ENCODE measurements at regions not wholly inside any gene's neighbourhood (a gene's known extent, or its start where the extent isn't known, plus 50 kb on each side); places are given as distances from the start of the nearest gene placed in this dataset.

DNA sequence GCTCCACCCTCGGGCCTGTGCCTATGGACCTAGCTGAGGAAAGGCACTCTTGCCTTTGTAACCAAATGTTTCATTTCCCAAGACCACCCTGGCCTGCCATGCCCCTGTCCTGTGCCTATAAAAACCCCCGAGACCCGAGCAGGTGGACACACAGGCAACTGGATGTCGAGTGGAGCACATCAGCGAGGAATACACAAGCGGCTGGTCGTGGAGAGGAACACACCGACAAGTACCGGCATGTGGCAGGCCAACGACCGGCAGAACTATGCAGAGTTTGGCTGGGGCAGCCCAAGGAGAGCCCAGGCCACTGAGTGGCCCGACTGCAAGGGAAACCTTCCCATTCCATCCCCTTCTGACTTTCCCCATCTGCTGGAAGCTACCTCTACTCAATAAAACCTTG, 1963.8 kb upstream of the CELF4 start:
- Histone ChIP-seq H3K79me1 (ENCODE audit: low read depth, low read length) (no peaks in the 10 kb centered on the region), H4K8ac (ENCODE audit: extremely low read depth, insufficient read depth, low read length) (no peak overlapping the region), H3K4me1 (replicated peaks in 1 of 4; ENCODE audit: control insufficient read depth in 3 of 4, insufficient read depth in 4 of 4, low read length in 3 of 4) (no peaks in the 10 kb centered on the region), H3K14ac (ENCODE audit: insufficient read length) (no peak overlapping the region), H2BK5ac (ENCODE audit: low read depth, low read length) (no peak overlapping the region), H2AK5ac (ENCODE audit: low read depth, low read length) (no peak overlapping the region), H4K5ac (ENCODE audit: insufficient read length, low read depth, low read length) (no peak overlapping the region), H3K18ac (ENCODE audit: extremely low read depth, low read length) (no peak overlapping the region), H2BK20ac (ENCODE audit: low read length) (no peak overlapping the region), H3K4ac (replicated peaks; ENCODE audit: insufficient read length, low read depth, low read length) (no peak overlapping the region), H4K91ac (replicated peaks; ENCODE audit: insufficient read length, low read length) (no peak overlapping the region), H2BK15ac (ENCODE audit: low read length) (no peak overlapping the region), H3K23me2 (ENCODE audit: low read depth, low read length) (no peaks in the 10 kb centered on the region), H3K23ac (ENCODE audit: insufficient read length) (no peak overlapping the region), H2AFZ (ENCODE audit: low read length) (no peak overlapping the region), H3K27ac (ENCODE audit: low read depth, low read length) (no peak overlapping the region), H3K36me3 (ENCODE audit: control insufficient read depth in 2 of 4, insufficient read depth in 4 of 4, low read length in 3 of 4) (no peaks in the 10 kb centered on the region), H2BK12ac (ENCODE audit: low read depth, low read length) (no peak overlapping the region), H4K20me1 (replicated peaks in 1 of 2; ENCODE audit: control insufficient read depth in 1 of 2, insufficient read depth in 2 of 2, low read length in 2 of 2) (no peaks in the 10 kb centered on the region), H3K56ac (replicated peaks; ENCODE audit: insufficient read length, low read depth, low read length) (no peak overlapping the region), H3K27me3 (replicated peaks in 1 of 4; ENCODE audit: control insufficient read depth in 3 of 4, extremely low read depth in 1 of 4, insufficient read depth in 3 of 4, low read length in 3 of 4) (no peaks in the 10 kb centered on the region), H3K4me2 (ENCODE audit: insufficient read depth in 1 of 2, low read depth in 2 of 2, low read length in 2 of 2) (no peak overlapping the region), H3K9ac (replicated peaks in 1 of 4; ENCODE audit: extremely low read depth in 1 of 4, low read depth in 3 of 4, low read length in 3 of 4) (no peak overlapping the region), H3K4me3 (ENCODE audit: extremely low read depth in 1 of 4, insufficient read depth in 2 of 4, low read depth in 3 of 4, low read length in 4 of 4) (no peak overlapping the region), H3K79me2 (ENCODE audit: control insufficient read depth in 1 of 2, insufficient read depth in 2 of 2, low read length in 2 of 2) (no peaks in the 10 kb centered on the region), H2BK120ac (replicated peaks; ENCODE audit: low read depth, low read length) (no peak overlapping the region), H3K9me3 (ENCODE audit: insufficient read depth in 2 of 2, low read depth in 1 of 2, low read length in 1 of 2) (no peaks in the 10 kb centered on the region)
- DNase-seq (ENCODE audit: low read depth in 1 of 2, low spot score in 2 of 2): no peak
- FAIRE-seq: no peak
- 94% methylated on average over 7 of the region's 12 CpGs; no CpG with 5 or more reads in 1 of the 2 experiments for WGBS, 2 experiments (ENCODE audit: extremely low coverage in 1 of 2, insufficient coverage in 1 of 2, insufficient read length in 1 of 2, insufficient replicate concordance in 2 of 2, low coverage in 1 of 2, low lambda C conversion rate in 2 of 2, missing lambda C conversion rate in 1 of 2)
- ChIA-PET POLR2A (ENCODE audit: partially characterized antibody) (no interaction called here), CTCF (ENCODE audit: partially characterized antibody) (no interaction called here)
- no peak for TF ChIP-seq ATF2 (IDR thresholded peaks at IDR 0.05; ENCODE audit: low read length)

All from H1 (cell line).